ENCODE measurements at regions not wholly inside any gene's neighbourhood (a gene's known extent, or its start where the extent isn't known, plus 50 kb on each side); places are given as distances from the start of the nearest gene placed in this dataset.
"Not testable (repeated sequence)": the region's sequence is repeated elsewhere in the genome, so short reads cannot be mapped to it uniquely, and the experiment has no call there.

GRCh38 chr5:131107128-131107527, 57.9 kb downstream of the HINT1 start:
- DNase-seq, result no peak

GRCh38 chr5:131104169-131104808, 60.8 kb downstream of the HINT1 start:
- peak; percentile 59 for DNase-seq

- no peak for DNase-seq
Observed at GRCh38 chr5:131096774-131097710, 68.0 kb downstream of the HINT1 start.

- not testable (repeated sequence) for DNase-seq
Observed at GRCh38 chr5:131095561-131095960, 69.5 kb downstream of the HINT1 start.

- no peak for DNase-seq
Observed at GRCh38 chr5:131084436-131084835, 80.6 kb downstream of the HINT1 start.

- DNase-seq, result no peak
Observed at GRCh38 chr5:131081913-131082488, 83.1 kb downstream of the HINT1 start.

GRCh38 chr5:131081374-131081773, 83.7 kb downstream of the HINT1 start:
- no peak for DNase-seq

- DNase-seq, result no peak
Observed at GRCh38 chr5:131079232-131079631, 85.8 kb downstream of the HINT1 start.

- DNase-seq, result no peak
Observed at GRCh38 chr5:131068893-131069643, 96.0 kb downstream of the HINT1 start.

GRCh38 chr5:131068076-131068475, 97.0 kb downstream of the HINT1 start:
- no peak for DNase-seq

- DNase-seq, result peak; percentile 49
Observed at GRCh38 chr5:131067636-131068035, 97.4 kb downstream of the HINT1 start.

GRCh38 chr5:131064669-131065371, 100.2 kb downstream of the HINT1 start:
- no peak for DNase-seq

- no peak for DNase-seq
Observed at GRCh38 chr5:131042021-131042789, 122.9 kb downstream of the HINT1 start.

- DNase-seq, result no peak
Observed at GRCh38 chr5:131023498-131023865, 141.6 kb downstream of the HINT1 start.

GRCh38 chr5:131022811-131023497, 142.1 kb downstream of the HINT1 start:
- DNase-seq, result no peak

GRCh38 chr5:131021646-131022045, 143.4 kb downstream of the HINT1 start:
- DNase-seq, result no peak

- no peak for DNase-seq
Observed at GRCh38 chr5:131019601-131020315, 145.3 kb downstream of the HINT1 start.

- no peak for DNase-seq
Observed at GRCh38 chr5:131019111-131019510, 145.9 kb downstream of the HINT1 start.

- DNase-seq, result no peak
Observed at GRCh38 chr5:131008329-131008728, 156.7 kb downstream of the HINT1 start.

GRCh38 chr5:131005963-131006684, 158.9 kb downstream of the HINT1 start:
- DNase-seq, result no peak

Data from SIG-M5 (cell line).